ENCODE measurements at regions not wholly inside any gene's neighbourhood (a gene's known extent, or its start where the extent isn't known, plus 50 kb on each side); places are given as distances from the start of the nearest gene placed in this dataset.
A peak's percentile ranks its signal among the peaks of the same experiment; 100 is the strongest.

- Histone ChIP-seq H3K27me3 (ENCODE audit: control insufficient read depth in 3 of 3, insufficient read depth in 3 of 3, low read length in 2 of 3) (peaks cover 0 to 8% (median 2%) of the 10 kb centered on the region in 3 donors), H3K36me3 (ENCODE audit: control insufficient read depth in 4 of 4, insufficient read depth in 4 of 4, low read length in 4 of 4) (no peaks in the 10 kb centered on the region), H3K27ac (ENCODE audit: low read depth in 1 of 2, low read length in 1 of 2) (no peak overlapping the region), H3K4me3 (no peak overlapping the region), H3K9ac (ENCODE audit: insufficient read depth in 1 of 2, low read length in 2 of 2) (no peak overlapping the region), H3K4me1 (ENCODE audit: control insufficient read depth in 5 of 5, insufficient read depth in 5 of 5, low read length in 5 of 5) (peaks cover 0 to 14% (median 2%) of the 10 kb centered on the region in 5 donors), H3K9me3 (ENCODE audit: control insufficient read depth in 4 of 4, insufficient read depth in 3 of 4, low read length in 3 of 4) (no peaks in the 10 kb centered on the region)
- 24 to 42% methylated on average over 4 of the region's 4 CpGs for WGBS, 2 donors
- ATAC-seq (ENCODE audit: insufficient read depth, low FRiP score), result no peak
- no peak for TF ChIP-seq CTCF (IDR thresholded peaks at IDR 0.05; ENCODE audit: control extremely low read depth, extremely low read depth)
- DNase-seq, result peak in 2 of 3 donors; percentile 14 to 34
These were observed 67.4 kb upstream of the PRDM11 start for GRCh38 chr11:45079075-45079444.

GRCh38 chr11:45079567-45079942 lies 66.9 kb upstream of the PRDM11 start:
- TF ChIP-seq CTCF (IDR thresholded peaks at IDR 0.05; ENCODE audit: control extremely low read depth, extremely low read depth), result no peak
- DNase-seq, result no peak
- no peak overlapping the region for H3K9ac ChIP-seq (ENCODE audit: insufficient read depth in 1 of 2, low read length in 2 of 2)
- no peaks in the 10 kb centered on the region for H3K9me3 ChIP-seq (ENCODE audit: control insufficient read depth in 4 of 4, insufficient read depth in 3 of 4, low read length in 3 of 4)
- H3K4me3 ChIP-seq, result no peak overlapping the region
- WGBS, 2 donors, result 70 to 82% methylated on average over 1 of the region's 1 CpG
- ATAC-seq (ENCODE audit: insufficient read depth, low FRiP score), result no peak
- peaks cover 0 to 14% (median 0%) of the 10 kb centered on the region in 5 donors for H3K4me1 ChIP-seq (ENCODE audit: control insufficient read depth in 5 of 5, insufficient read depth in 5 of 5, low read length in 5 of 5)
- no peaks in the 10 kb centered on the region for H3K36me3 ChIP-seq (ENCODE audit: control insufficient read depth in 4 of 4, insufficient read depth in 4 of 4, low read length in 4 of 4)
- H3K27me3 ChIP-seq (ENCODE audit: control insufficient read depth in 3 of 3, insufficient read depth in 3 of 3, low read length in 2 of 3), result peaks cover 0 to 8% (median 2%) of the 10 kb centered on the region in 3 donors
- no peak overlapping the region for H3K27ac ChIP-seq (ENCODE audit: low read depth in 1 of 2, low read length in 1 of 2)

DNA sequence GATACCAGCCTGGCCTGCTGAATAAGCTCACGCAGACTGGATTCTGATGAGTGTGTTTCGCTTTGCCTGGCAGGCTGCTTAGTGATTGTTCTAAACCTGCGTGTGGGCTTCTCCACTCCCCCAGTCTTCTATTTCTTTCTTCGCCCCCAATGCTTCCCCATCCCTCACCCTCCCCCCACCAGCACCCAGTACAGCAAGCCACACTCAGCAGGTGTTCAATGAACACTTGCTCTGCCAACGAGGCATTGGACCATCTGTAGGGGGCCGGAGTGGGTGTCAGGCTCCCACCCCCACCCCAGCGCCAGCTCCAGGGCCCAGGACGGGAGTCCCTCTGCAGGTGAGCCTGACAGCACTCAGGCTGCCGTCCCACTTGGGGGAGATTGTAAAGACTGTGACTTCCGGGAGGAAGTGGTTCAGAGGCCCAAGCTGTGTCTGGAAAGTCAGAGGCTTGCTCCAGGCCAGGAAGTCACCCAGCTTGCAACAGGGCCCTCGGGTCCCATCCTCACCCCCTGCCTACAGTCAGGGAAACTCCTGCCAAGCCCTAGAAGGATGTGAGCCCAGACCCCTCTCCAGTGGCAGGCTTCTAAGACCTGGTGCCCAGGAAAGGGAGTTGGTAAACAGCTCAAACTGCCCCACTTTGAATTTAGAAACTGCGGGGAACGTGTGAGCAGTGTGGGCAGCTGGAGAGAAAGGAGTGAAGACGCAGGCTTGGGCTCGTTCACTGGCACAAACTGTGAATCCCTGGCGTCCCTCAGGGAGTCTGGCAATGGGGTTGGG lies 66.3 kb upstream of the PRDM11 start:
- H3K36me3 ChIP-seq (ENCODE audit: control insufficient read depth in 4 of 4, insufficient read depth in 4 of 4, low read length in 4 of 4), result no peaks in the 10 kb centered on the region
- WGBS, 2 donors, result 39 to 55% methylated on average over 16 of the region's 16 CpGs
- no peak for ATAC-seq (ENCODE audit: insufficient read depth, low FRiP score)

More for the DNA sequence above, 66.3 kb upstream of the PRDM11 start:
- peaks cover 0 to 14% (median 0%) of the 10 kb centered on the region in 5 donors for H3K4me1 ChIP-seq (ENCODE audit: control insufficient read depth in 5 of 5, insufficient read depth in 5 of 5, low read length in 5 of 5)
- H3K27me3 ChIP-seq (ENCODE audit: control insufficient read depth in 3 of 3, insufficient read depth in 3 of 3, low read length in 2 of 3), result peaks cover 0 to 8% (median 2%) of the 10 kb centered on the region in 3 donors
- H3K9ac ChIP-seq (ENCODE audit: insufficient read depth in 1 of 2, low read length in 2 of 2), result no peak overlapping the region
- no peak overlapping the region for H3K4me3 ChIP-seq
- no peaks in the 10 kb centered on the region for H3K9me3 ChIP-seq (ENCODE audit: control insufficient read depth in 4 of 4, insufficient read depth in 3 of 4, low read length in 3 of 4)
- no peak for TF ChIP-seq CTCF (IDR thresholded peaks at IDR 0.05; ENCODE audit: control extremely low read depth, extremely low read depth)
- peak in 2 of 3 donors; percentile 27 to 45 for DNase-seq
- H3K27ac ChIP-seq (ENCODE audit: low read depth in 1 of 2, low read length in 1 of 2), result no peak overlapping the region

Measured in lung (tissue), 11 donors.